AG09319 (cell line): ENCODE measurements at regions not wholly inside any gene's neighbourhood (a gene's known extent, or its start where the extent isn't known, plus 50 kb on each side); places are given as distances from the start of the nearest gene placed in this dataset.

Experiments
- DNase-seq: peaks from one replicate; pipeline ENCODE4 v3.0.0-alpha.2; 2010; ENCODE audit warnings: low read depth; ENCODE audit errors: extremely low read depth
- CTCF ChIP-seq: IDR thresholded peaks from 2 replicates; pipeline ENCODE4 v1.5.1; 2011; ENCODE audit warnings: low read depth, mild to moderate bottlenecking, inconsistent platforms, low read length, moderate library complexity

- no peak for DNase-seq
- no peak for TF ChIP-seq CTCF
These were observed 161.9 kb downstream of the CAPZA3 start for GRCh38 chr12:18899678-18900317.

- no peak for TF ChIP-seq CTCF
- DNase-seq: no peak
These were observed 167.2 kb downstream of the CAPZA3 start for GRCh38 chr12:18905134-18905533.

- TF ChIP-seq CTCF: no peak
These were observed 168.5 kb downstream of the CAPZA3 start for GRCh38 chr12:18906395-18906794.

GRCh38 chr12:18907127-18907526 is 169.2 kb downstream of the CAPZA3 start:
- TF ChIP-seq CTCF: no peak
- DNase-seq: no peak

More at GRCh38 chr12:18906395-18906794, 168.5 kb downstream of the CAPZA3 start:
- no peak for DNase-seq

GRCh38 chr12:18907728-18908127 is 169.8 kb downstream of the CAPZA3 start:
- DNase-seq: no peak
- TF ChIP-seq CTCF: no peak

GRCh38 chr12:18908191-18908590 is 170.3 kb downstream of the CAPZA3 start:
- DNase-seq: no peak
- no peak for TF ChIP-seq CTCF

GRCh38 chr12:18919871-18920511 is 182.1 kb downstream of the CAPZA3 start:
- TF ChIP-seq CTCF: no peak
- DNase-seq: no peak
